Activated naive CD4-positive, alpha-beta T cell treated with Interleukin-2 at 50 U/mL for 16 hours (primary cell): ENCODE measurements at regions not wholly inside any gene's neighbourhood (a gene's known extent, or its start where the extent isn't known, plus 50 kb on each side); places are given as distances from the start of the nearest gene placed in this dataset.

Experiments used
- DNase-seq: peaks from one replicate; pipeline ENCODE4 v3.0.0-alpha.2; 2020

DNA sequence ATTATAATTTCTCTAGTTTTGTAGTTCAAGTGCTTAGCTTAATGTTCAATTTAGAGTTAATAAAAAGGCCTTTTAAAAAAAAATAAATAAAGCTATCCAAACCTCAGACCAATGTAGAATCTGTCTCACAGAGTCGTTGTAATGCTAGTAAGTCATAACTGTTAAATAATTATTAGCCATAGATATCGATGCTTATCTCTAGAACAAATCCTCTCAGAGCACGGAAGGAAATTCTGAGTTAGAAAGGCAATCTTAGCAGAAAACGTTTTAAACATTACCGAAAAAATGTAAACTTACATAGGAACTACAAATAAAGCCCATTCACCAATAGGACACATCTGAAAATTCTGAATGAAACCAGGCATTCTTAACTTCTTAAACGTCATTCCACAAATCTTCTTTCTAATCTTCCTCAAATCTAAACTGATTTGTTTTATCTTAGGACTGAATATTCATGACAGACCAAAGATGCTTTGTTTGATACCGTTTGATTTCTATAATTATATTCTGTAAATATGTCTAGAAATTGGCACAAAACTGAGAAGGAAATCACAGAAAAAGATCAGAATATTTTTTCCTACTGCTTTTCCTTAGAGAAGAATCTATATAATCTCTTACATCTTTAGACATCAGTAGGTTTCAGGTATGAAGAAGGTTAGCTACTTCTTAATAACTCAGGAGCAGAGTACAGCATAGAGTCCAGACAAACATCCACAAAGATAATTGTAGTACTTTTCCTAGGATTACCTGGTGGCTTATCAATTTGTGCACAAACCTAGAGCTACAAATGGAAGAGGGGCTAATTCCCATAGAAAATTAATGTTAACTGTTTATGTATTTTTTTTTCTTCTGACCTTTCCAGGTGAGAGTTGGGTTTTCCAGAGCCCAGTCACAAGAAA is 140.7 kb downstream of the BTC start:
- no peak for DNase-seq

DNA sequence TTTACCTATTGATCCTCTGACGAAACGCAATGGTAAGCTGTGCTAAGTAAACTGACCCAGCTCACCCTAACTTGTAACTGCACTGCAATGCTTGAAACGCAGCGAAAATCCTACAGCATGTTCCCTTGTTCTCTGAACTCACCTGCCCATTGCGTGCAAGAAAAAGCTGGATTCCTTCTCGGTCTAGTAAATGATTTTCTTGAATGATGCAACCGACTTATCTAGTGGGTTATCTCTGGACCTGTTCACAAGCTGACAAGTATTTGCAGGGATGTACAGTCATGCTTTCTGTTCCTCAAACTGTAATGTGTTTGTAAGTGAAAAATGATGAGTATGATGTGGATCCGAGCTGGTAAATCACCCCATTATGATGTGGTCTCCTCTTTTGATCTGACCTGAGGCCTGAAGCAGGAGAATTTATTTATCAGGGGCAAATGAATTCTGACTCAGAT is 140.1 kb downstream of the BTC start:
- DNase-seq: no peak

- DNase-seq: no peak
Observed at GRCh38 chr4:74656596-74656995, 137.7 kb downstream of the BTC start.

GRCh38 chr4:74658116-74658515 is 136.2 kb downstream of the BTC start:
- no peak for DNase-seq

GRCh38 chr4:74659576-74660411 is 134.5 kb downstream of the BTC start:
- DNase-seq: no peak

GRCh38 chr4:74660866-74661265 is 133.5 kb downstream of the BTC start:
- no peak for DNase-seq

GRCh38 chr4:74661427-74662201 is 132.7 kb downstream of the BTC start:
- DNase-seq: no peak

DNA sequence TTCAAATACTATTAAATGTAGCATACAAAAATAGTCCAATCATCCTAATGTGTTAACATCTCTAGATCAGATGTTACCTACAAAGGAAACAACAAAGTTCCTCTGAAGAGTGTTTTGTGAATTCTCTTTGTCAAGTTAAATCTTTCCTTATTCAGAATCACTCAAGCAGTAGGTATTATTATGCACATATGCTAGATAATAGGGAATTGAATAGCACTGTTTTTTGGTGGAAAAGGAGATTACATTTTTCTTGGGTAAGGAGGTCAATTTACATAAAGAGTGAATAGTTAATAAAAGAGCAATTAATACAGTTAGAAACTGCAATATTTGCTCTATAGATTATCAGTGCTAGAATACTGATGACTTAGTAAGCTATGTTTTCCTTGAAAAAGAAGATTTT is 130.7 kb downstream of the BTC start:
- DNase-seq: no peak

DNA sequence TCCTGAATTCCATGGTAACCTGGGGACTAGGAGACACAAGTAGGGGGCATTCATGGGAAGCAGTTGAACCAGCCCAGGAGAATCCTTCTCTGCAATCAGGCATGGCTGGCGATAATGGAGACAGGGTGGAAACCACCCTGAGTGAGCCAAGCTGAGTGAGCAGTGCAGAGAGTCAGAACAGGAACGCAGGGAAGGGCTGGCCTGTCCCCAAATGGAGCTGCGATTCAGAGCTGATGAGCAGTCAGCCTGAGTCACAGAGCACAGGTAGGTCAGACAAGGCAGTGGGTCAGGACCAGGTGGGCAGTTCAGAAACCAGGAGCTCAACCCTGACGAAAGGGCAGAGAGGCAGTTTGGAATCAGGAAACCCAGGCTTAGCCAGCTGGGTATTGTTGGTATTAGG is 129.0 kb downstream of the BTC start:
- DNase-seq: no peak

GRCh38 chr4:74665876-74666275 is 128.4 kb downstream of the BTC start:
- no peak for DNase-seq

GRCh38 chr4:74667438-74667837 is 126.9 kb downstream of the BTC start:
- DNase-seq: no peak

DNA sequence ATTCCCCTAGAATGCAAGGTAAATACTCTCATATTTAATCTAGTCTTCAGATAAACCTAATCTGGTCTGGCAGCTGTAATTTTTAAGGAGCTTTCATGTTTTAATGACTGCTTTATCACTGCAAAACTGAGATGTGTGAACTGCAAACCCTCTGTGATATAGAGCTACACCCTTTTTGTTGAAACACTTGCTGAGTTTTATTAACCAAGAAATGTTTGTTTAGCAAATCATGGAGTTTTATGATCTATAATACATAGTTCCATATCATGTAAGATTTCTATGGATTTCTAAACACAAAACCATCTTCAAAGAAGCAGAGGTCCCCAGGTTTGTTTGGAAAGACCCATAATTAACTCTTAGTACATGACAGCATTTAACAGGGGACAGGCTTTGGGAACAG is 126.4 kb downstream of the BTC start:
- no peak for DNase-seq

DNA sequence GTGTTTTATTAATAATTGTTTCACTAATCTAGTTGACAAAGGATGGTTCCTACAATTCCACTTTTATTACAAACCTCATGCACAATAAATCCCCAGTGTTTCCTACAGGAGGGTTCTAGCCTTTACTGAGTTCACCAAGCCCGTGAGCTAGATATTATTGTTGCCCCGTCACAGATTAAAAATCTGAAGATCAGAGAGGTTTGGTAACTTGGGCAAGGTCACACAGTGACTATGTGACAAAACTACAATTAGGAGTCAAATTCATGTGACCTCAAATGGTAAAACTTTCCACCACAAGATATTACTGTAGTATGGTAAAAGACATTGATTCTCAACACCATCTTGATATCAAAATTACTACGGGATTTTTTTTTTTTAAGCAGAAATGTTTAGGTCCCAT is 124.6 kb downstream of the BTC start:
- no peak for DNase-seq

DNA sequence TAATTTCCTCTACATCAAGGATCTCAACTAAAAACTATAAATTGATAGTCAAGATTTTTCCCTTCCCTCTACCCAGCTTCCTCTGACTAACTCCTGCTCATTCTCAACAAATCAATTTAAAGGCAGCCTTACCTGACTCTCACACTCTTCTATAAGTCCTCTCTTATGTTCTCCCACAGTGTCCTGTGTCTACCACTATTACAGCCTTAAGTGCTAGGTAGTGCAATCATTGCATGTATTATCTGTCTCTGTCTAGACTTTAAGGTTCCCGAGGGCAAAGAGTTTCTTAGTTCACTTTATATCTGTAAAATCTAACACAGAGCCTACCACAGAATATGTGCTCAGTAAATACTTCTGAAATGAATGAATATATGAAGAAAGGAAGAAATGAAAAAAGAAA is 123.7 kb downstream of the BTC start:
- no peak for DNase-seq

- peak; percentile 34 for DNase-seq
Observed at GRCh38 chr4:74671080-74671698, 123.1 kb downstream of the BTC start.

DNA sequence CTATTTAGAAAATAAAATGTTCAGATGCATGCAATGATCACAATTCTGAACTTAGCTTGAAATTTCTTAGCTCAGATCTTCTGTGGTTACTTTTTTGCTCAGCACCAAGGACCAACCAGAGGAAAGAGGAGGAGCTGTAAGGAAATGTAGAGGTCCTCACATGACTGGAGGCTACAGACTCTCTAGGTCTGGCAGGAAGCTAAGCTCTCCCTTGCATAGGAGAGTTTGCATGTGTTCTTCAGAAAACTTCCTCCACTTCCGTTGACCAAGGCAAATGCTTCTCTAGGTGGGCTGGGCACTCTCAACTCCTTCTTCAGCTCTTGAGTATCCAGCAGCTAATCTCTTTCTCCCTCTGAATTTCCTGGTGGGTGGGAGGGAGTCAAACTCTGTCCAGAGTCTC is 119.6 kb downstream of the BTC start:
- no peak for DNase-seq

- no peak for DNase-seq
Observed at GRCh38 chr4:74675673-74676279, 118.5 kb downstream of the BTC start.

DNA sequence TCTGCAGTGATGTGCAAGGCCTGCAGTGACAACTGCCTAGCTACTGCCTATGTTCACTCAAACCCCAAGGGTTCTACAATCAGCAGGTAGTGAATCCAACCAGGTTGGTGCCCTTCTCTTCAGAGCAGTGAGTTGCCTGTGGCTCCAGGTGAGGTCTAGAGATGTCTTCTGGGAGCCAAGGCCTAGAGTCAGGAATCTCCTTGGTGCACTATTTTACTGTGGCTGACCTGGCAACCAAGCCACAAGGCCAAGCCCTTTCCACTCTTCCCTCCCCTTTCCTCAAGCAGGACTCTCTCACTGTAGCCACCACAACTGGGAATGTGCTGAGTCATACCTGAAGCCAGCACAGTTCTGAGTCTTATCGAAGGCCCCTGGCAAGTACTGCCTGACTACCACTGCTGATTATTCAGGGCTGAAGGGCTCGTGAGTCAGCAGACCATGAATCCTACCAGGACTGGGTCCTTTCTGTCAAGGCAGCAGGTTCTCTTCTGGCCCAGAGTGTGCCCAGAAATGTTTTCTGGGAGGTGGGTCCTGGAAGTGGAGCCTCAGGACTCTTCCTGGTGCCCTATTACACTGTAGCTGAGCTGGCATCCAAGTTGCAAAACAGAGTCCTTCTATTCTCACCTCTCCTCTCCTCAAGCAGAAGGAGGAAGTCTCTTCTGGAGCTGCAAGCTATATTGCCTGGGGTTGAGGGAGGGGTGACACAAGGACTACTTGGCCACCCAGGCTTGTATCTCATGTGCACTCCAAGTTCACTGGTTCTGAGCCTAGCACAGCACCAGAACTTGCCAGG is 111.6 kb downstream of the BTC start:
- no peak for DNase-seq

DNA sequence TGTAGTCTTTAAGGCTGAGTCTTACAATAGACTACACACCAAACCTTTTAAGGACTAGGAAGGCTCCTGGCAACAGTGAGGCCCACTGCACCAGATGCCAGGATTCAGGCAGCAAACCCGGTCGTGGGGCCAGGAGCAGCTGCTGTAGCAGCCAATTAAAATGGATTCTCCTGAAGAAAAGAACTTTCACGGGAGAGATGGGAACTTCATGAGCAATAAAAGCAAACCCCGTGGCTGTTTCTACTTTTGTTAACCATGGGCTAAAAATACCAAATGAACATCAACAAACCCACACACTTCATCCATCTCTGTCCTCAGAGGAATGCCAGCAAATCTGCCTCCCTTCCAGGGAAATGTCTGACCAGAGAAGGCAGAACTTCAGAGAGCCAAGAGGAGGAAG is 101.4 kb downstream of the BTC start:
- no peak for DNase-seq
